ENCODE measurements at regions not wholly inside any gene's neighbourhood (a gene's known extent, or its start where the extent isn't known, plus 50 kb on each side); places are given as distances from the start of the nearest gene placed in this dataset.

- TF ChIP-seq ZNF761 (CRISPR knock-in tag; conservative IDR thresholded peaks at IDR 0.05) (no peak), ZSCAN5A (CRISPR knock-in tag; IDR thresholded peaks at IDR 0.05; ENCODE audit: borderline replicate concordance) (no peak), ETV6 (CRISPR knock-in tag; conservative IDR thresholded peaks at IDR 0.05) (no peak), PHF8 (CRISPR knock-in tag; IDR thresholded peaks at IDR 0.05) (no peak), ZNF639 (CRISPR knock-in tag; conservative IDR thresholded peaks at IDR 0.05) (no peak), HHEX (CRISPR knock-in tag; IDR thresholded peaks at IDR 0.05) (no peak), ZBTB49 (CRISPR knock-in tag; IDR thresholded peaks at IDR 0.05; ENCODE audit: borderline replicate concordance) (no peak), REPIN1 (CRISPR knock-in tag; IDR thresholded peaks at IDR 0.05; ENCODE audit: borderline replicate concordance, low read depth) (no peak), POLR2AphosphoS2 (IDR thresholded peaks at IDR 0.05; ENCODE audit: low read depth, low read length) (no peak), POLR2A (IDR thresholded peaks at IDR 0.05; ENCODE audit: insufficient read depth in 1 of 2, low read depth in 2 of 2, low read length in 2 of 2) (no peak)
- TF ChIP-seq, protein P1, sequence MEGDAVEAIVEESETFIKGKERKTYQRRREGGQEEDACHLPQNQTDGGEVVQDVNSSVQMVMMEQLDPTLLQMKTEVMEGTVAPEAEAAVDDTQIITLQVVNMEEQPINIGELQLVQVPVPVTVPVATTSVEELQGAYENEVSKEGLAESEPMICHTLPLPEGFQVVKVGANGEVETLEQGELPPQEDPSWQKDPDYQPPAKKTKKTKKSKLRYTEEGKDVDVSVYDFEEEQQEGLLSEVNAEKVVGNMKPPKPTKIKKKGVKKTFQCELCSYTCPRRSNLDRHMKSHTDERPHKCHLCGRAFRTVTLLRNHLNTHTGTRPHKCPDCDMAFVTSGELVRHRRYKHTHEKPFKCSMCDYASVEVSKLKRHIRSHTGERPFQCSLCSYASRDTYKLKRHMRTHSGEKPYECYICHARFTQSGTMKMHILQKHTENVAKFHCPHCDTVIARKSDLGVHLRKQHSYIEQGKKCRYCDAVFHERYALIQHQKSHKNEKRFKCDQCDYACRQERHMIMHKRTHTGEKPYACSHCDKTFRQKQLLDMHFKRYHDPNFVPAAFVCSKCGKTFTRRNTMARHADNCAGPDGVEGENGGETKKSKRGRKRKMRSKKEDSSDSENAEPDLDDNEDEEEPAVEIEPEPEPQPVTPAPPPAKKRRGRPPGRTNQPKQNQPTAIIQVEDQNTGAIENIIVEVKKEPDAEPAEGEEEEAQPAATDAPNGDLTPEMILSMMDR (CRISPR knock-in tag; IDR thresholded peaks at IDR 0.05): no peak
These were observed 679.3 kb upstream of the GRAMD2B start for GRCh38 chr5:125743939-125744338.

All from HepG2 (cell line).